Skeletal muscle cell (primary cell): ENCODE measurements at regions not wholly inside any gene's neighbourhood (a gene's known extent, or its start where the extent isn't known, plus 50 kb on each side); places are given as distances from the start of the nearest gene placed in this dataset.
"Not testable (repeated sequence)": the region's sequence is repeated elsewhere in the genome, so short reads cannot be mapped to it uniquely, and the experiment has no call there.

ENCODE experiments used
- DNase-seq: peaks from one replicate; pipeline ENCODE4 v3.0.0-alpha.2; 2010; ENCODE audit warnings: low read depth
- H3K4me3 ChIP-seq: 2 replicates; pipeline ENCODE4 v1.5.1; 2011; ENCODE audit warnings: low read depth, mild to moderate bottlenecking, control low read depth, low read length, moderate library complexity

- no peak for DNase-seq
- H3K4me3 ChIP-seq: no peak overlapping the region
Observed at GRCh38 chr5:163855754-163856153, 350.3 kb downstream of the MAT2B start.

DNA sequence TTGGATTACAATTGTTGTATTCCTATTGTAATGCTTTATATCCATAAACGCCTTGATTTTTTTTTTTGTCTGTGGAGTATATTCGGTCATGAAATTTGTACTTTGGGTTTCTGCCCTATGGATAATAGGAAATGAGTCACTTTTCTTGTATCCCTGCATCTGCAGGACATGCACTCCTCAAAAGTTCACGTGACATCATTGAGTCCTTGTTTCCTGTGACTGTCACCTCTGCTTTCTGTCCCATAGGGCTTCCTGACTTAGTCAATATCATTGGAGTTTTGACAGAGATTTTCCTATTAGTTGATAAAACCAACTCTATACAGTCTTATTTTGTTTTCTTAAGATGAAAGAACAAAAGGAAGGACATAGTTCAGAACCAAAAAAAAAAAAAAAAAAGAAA is 356.3 kb downstream of the MAT2B start:
- DNase-seq: no peak
- no peak overlapping the region for H3K4me3 ChIP-seq

GRCh38 chr5:163867324-163867723 is 361.9 kb downstream of the MAT2B start:
- H3K4me3 ChIP-seq: no peak overlapping the region
- no peak for DNase-seq

DNA sequence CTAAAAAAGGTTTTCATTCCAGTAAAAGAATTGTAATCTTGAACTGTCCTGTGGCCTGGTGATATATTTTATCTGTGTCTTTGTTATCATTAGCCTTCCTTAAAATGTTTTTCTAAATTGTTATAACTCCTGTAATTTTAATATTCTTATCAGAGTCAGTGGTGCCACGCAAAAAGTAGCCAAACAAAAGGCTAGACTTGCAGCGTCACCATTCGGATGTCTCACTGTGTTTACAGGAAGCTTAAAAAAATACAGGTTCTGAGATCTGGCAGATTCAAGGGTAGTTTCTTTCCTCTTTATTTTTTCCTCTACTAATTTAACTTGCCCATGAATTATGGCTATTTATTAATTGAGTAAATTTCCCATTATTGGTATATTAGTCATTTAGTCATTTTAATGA is 362.3 kb downstream of the MAT2B start:
- H3K4me3 ChIP-seq: no peak overlapping the region
- no peak for DNase-seq

DNA sequence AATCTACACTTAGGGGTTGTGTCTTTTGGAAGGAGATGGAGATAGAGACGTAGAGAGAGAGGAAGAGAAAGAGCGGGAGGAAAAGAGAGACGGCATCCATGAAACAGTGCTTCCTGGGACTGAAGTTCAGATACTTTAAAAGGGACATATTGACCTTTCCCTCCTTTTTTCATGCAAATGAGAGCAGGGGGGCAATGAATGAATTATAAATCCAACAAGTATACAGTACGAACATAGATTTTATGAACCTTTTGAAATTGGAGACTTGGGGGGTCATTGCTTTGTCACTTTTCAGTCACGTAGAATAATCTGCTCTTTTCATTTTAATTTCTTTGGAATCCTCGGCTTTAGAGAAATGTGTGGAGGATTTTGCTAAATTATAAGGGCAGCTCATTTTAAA is 364.2 kb downstream of the MAT2B start:
- no peak for DNase-seq
- no peak overlapping the region for H3K4me3 ChIP-seq

- no peak for DNase-seq
Observed at GRCh38 chr5:163870441-163870840, 365.0 kb downstream of the MAT2B start.

DNA sequence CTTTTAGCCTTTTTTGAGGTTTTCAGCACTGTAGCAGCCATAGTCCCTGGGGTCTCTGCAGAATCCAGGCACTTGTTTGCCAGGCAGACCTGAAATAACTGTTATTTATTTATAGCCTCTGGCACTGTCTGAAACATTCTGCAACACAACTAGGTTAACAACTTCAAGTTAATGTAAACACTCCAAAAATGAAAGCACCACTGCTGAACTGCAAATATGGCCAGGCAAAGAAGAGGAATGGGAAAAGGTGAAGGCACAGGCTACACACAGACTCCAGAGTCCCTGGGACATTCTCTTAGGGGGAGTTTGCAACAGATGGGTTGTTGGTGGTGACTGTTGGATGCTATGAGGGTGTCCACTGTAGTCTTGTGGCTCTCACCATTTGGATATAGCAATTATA is 369.0 kb downstream of the MAT2B start:
- H3K4me3 ChIP-seq: no peak overlapping the region
- DNase-seq: no peak

More at GRCh38 chr5:163870441-163870840, 365.0 kb downstream of the MAT2B start:
- H3K4me3 ChIP-seq: no peak overlapping the region

DNA sequence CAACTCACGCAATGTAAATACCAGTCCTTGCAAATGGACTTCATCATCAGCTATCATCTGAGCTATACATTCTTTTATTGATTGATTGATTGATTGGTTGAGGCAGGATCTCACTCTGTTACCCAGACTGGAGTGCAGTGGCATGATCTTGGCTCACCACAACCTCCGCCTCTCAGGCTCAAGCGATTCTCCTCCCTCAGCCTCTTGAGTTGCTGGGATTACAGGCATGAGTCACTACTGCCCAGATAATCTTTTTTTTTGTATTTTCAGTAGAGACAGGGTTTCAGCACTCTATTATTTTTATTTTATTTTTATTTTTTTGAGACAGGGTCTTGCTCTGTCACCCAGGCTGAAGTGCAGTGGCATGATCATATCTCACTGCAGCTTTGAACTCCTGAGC is 369.5 kb downstream of the MAT2B start:
- DNase-seq, H3K4me3 ChIP-seq: not testable (repeated sequence)

DNA sequence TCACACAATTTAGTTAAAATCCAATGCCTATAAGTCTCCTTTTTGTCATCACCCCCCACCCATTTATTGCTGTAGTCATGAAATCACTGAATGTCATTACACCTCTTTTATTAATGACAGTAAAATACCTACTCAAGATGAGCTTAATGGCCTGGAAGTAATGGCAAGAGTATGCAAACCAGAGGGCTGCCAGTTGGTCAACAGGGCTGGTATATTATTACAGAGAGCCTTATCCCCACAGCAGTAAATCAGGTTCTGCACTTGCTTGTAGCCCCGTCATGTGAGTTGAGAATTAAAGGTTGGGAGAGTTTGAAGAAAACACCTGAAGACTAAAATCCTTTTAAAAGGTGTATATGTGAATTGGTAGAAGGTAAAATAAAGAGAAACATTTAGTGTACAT is 372.4 kb downstream of the MAT2B start:
- DNase-seq: no peak
- H3K4me3 ChIP-seq: no peak overlapping the region

- DNase-seq: no peak
- no peak overlapping the region for H3K4me3 ChIP-seq
Observed at GRCh38 chr5:163878490-163878889, 373.1 kb downstream of the MAT2B start.

GRCh38 chr5:163880302-163880701 is 374.9 kb downstream of the MAT2B start:
- H3K4me3 ChIP-seq: no peak overlapping the region
- DNase-seq: peak; percentile 41

- DNase-seq: no peak
- no peak overlapping the region for H3K4me3 ChIP-seq
Observed at GRCh38 chr5:163885117-163885516, 379.7 kb downstream of the MAT2B start.

DNA sequence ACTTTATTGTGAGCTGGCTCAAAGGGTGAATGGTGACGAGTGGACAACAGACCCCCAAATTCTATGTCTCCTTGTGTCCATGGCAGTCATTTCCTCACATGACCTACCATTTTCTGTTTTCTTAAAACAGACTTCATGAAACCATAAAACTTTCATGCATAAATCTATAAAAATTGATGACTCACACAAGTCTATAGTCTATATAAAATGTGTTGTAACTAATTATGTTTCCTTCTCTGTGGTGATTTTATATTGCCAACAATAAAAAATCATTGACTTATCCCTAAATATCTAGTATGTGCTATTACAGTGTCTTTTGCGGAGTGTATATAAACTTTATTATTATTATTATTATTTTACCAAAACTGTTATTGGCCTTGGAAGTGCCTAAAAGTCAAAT is 382.4 kb downstream of the MAT2B start:
- H3K4me3 ChIP-seq: no peak overlapping the region
- DNase-seq: no peak

DNA sequence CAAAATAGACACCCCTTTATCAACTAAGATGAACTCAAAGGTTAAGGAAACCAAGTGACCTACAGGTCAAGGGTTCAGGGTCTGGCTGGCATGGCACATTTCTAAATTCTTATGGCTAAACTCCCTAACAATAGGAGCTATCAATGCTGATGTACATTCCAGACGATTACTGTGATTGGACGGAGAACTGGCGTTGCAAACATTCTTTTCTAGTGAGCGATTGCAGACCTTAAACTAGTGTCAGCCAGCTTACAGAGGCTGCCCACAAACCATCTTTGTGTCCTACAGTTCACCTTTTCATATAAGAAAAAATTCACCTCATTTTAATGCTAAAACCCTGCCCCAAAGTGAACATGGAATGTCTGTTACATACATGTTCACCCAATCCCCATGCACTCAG is 382.9 kb downstream of the MAT2B start:
- DNase-seq: no peak
- H3K4me3 ChIP-seq: no peak overlapping the region

- peak; percentile 81 for DNase-seq
- H3K4me3 ChIP-seq: no peak overlapping the region
Observed at GRCh38 chr5:163889369-163889768, 383.9 kb downstream of the MAT2B start.

DNA sequence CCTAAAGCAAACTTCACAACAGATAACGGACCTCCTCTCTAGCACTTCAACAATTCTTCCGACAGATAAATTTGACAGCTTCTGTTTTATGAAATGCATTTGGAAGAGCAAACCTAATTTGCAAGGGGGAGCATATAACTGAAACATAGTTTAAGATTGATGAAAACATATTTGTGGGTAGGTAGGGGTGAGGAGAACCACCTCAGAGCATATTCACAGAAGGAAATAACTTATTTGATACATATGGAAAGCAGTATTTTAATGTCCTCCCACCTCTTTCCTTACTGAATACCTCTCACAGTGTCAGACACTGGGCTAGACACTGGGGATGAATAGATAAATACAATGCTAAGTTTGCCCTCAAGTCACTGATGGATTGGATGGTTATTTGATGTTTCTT is 384.8 kb downstream of the MAT2B start:
- no peak for DNase-seq

GRCh38 chr5:163893281-163893680 is 387.9 kb downstream of the MAT2B start:
- no peak overlapping the region for H3K4me3 ChIP-seq
- DNase-seq: peak; percentile 66

More for the DNA sequence above, 384.8 kb downstream of the MAT2B start:
- no peak overlapping the region for H3K4me3 ChIP-seq

DNA sequence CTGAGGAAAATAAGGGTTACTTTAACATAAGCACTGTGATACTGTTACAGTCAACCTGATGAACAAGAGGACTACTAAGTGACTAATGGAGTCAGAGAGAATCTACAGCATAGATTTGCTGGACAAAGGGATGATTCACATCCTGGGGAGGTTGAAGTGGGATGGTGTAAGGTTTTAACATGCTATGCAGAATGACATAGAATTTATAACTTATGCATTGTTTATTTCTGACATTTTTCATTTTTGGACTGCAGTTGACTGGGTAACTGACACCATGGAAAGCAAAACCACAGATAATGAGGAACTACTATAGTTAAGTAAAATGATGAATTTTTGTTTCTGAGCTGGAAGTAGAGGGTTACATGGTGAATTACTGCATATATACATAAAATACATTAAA is 389.2 kb downstream of the MAT2B start:
- H3K4me3 ChIP-seq: no peak overlapping the region
- DNase-seq: peak; percentile 65

- no peak overlapping the region for H3K4me3 ChIP-seq
- DNase-seq: no peak
Observed at GRCh38 chr5:163898873-163899272, 393.5 kb downstream of the MAT2B start.

- not testable (repeated sequence) for DNase-seq, H3K4me3 ChIP-seq
Observed at GRCh38 chr5:163907783-163908182, 402.4 kb downstream of the MAT2B start.

DNA sequence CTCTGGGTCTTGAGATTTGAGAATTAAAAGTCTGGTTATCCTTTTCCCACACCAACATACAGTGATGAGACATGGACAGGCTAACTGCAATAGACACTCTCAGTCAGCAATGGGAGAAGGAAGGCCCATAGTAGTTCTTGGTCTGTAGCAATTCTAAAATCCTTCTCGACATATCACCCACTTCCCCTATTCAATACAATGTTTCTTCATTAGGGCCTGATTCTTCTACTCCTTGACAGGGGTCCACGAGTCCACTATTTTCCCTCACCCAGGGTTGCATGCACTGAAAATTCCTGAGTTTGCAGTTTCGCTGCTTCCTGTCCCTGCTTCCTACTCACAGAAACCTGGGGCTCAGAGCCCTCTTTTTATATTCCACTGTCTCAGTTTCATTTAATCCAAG is 402.8 kb downstream of the MAT2B start:
- DNase-seq: no peak

DNA sequence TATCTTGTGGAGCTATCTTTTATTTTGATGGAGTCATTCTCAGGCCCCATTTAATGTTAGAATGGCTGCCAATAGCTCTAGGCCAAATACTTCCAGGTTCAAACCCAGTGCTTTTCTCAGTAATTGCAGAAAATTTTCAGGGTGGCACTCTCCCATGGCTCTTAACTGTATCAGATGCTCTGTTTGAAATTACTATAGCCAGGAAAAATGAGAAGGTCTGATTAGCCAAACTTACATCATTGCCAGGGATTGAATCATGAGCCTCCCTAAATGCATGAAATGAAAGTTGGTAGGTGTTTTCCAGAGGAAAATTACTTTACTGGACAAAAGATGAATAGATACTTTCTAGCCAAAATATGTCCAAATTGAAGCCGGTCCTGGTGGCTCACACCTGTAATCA is 404.8 kb downstream of the MAT2B start:
- no peak overlapping the region for H3K4me3 ChIP-seq
- no peak for DNase-seq

More for the DNA sequence above, 402.8 kb downstream of the MAT2B start:
- H3K4me3 ChIP-seq: no peak overlapping the region
